Caco-2 (cell line): ENCODE measurements at regions not wholly inside any gene's neighbourhood (a gene's known extent, or its start where the extent isn't known, plus 50 kb on each side); places are given as distances from the start of the nearest gene placed in this dataset.

Experiments
- BruUV-seq: library from RNA; stranded (reverse); fragments of 400-500 nt; replicated peaks from 2 replicates; lab custom pipeline; 2021; lab: Mats Ljungman, UMichigan
- CTCF ChIA-PET: fragments of 300-600 bp; sonication (Branson Sonifier 250); formaldehyde crosslinking; loops from one replicate; lab custom pipeline; 2022; ENCODE audit warnings: antibody characterized with exemption; lab: Charles Lee
- POLR2A ChIA-PET: fragments of 300-600 bp; sonication (Branson Sonifier 250); formaldehyde crosslinking; loops from one replicate; lab custom pipeline; 2022; ENCODE audit warnings: antibody characterized with exemption; lab: Charles Lee
- DNase-seq, 2 experiments: peaks; one replicate each; pipeline versions ENCODE4 v3.0.0 to v3.0.0-alpha.2; 2020 to 2022
- H3K27me3 ChIP-seq: replicated peaks from 2 replicates; pipeline ENCODE4 v1.6.0; 2011; ENCODE audit warnings: low read length; ENCODE audit not compliant: control insufficient read depth, insufficient read depth
- H3K36me3 ChIP-seq: 2 replicates; pipeline ENCODE4 v1.5.1; 2011; ENCODE audit warnings: low read length; ENCODE audit not compliant: control insufficient read depth, insufficient read depth
- H3K4me1 ChIP-seq: fragments of 250-450 bp; sonication (Bioruptor Pico); 2 replicates; pipeline ENCODE4 v1.5.1; 2020; ENCODE audit warnings: mild to moderate bottlenecking
- H3K4me3 ChIP-seq: 2 replicates; pipeline ENCODE4 v1.5.1; 2011; ENCODE audit warnings: low read depth, mild to moderate bottlenecking, control low read depth, low read length
- H3K9me3 ChIP-seq: fragments of 250-450 bp; sonication (Bioruptor Pico); 2 replicates; pipeline ENCODE4 v1.5.1; 2020; ENCODE audit warnings: mild to moderate bottlenecking, moderate library complexity
- H3K27ac Mint-ChIP-seq: one replicate; pipeline ENCODE4 v1.8.0; 2022; ENCODE audit warnings: mixed read lengths; ENCODE audit not compliant: unreplicated experiment
- H3K27me3 Mint-ChIP-seq: one replicate; pipeline ENCODE4 v1.8.0; 2022; ENCODE audit warnings: mixed read lengths; ENCODE audit not compliant: insufficient read depth, unreplicated experiment
- H3K36me3 Mint-ChIP-seq: one replicate; pipeline ENCODE4 v1.8.0; 2022; ENCODE audit warnings: mild to moderate bottlenecking, mixed read lengths; ENCODE audit not compliant: insufficient read depth, unreplicated experiment
- H3K4me1 Mint-ChIP-seq: one replicate; pipeline ENCODE4 v1.8.0; 2022; ENCODE audit warnings: low read depth, mixed read lengths; ENCODE audit not compliant: unreplicated experiment
- H3K4me3 Mint-ChIP-seq: one replicate; pipeline ENCODE4 v1.8.0; 2022; ENCODE audit warnings: mild to moderate bottlenecking, moderate library complexity, mixed read lengths; ENCODE audit not compliant: unreplicated experiment
- H3K9me3 Mint-ChIP-seq: one replicate; pipeline ENCODE4 v1.8.0; 2022; ENCODE audit warnings: mixed read lengths; ENCODE audit not compliant: unreplicated experiment
- CTCF ChIP-seq, 2 experiments: fragments of 200-600 bp in 1 of 2; IDR thresholded peaks; 1 replicate in 1 of 2; 2 replicates in 1 of 2; pipeline versions ENCODE4 v1.5.1 to v1.8.0; 2011 to 2022; ENCODE audit warnings: antibody characterized with exemption in 1 of 2, control low read depth in 1 of 2, inconsistent platforms in 1 of 2, low read depth in 1 of 2, low read length in 1 of 2, mild to moderate bottlenecking in 1 of 2, moderate library complexity in 1 of 2; ENCODE audit not compliant: insufficient read depth in 1 of 2, severe bottlenecking in 1 of 2, unreplicated experiment in 1 of 2
- intact Hi-C: fragments of 100-400 bp; cut with micrococcal nuclease; formaldehyde crosslinking; loops from one replicate; pipeline ENCODE4 v1.10.0; 2022; ENCODE audit not compliant: unreplicated experiment

GRCh38 chr9:87148331-87149104, 201.2 kb upstream of the GAS1 start:
- no TSS peak for BruUV-seq
- H3K4me3 Mint-ChIP-seq, result peak overlapping the region; percentile 69
- Histone ChIP-seq H3K36me3 (no peaks in the 10 kb centered on the region), H3K9me3 (no peaks in the 10 kb centered on the region), H3K27me3 (no peaks in the 10 kb centered on the region), H3K4me1 (no peaks in the 10 kb centered on the region), H3K4me3 (no peak overlapping the region)
- CTCF ChIA-PET, result no interaction called here
- no peaks in the 10 kb centered on the region for H3K4me1 Mint-ChIP-seq
- H3K36me3 Mint-ChIP-seq, result no peaks in the 10 kb centered on the region
- POLR2A ChIA-PET, result no interaction called here
- H3K27ac Mint-ChIP-seq, result peak overlapping the region; percentile 76
- no peaks in the 10 kb centered on the region for H3K9me3 Mint-ChIP-seq
- H3K27me3 Mint-ChIP-seq, result peaks cover 6% of the 10 kb centered on the region
- no peak for DNase-seq
- no peak for TF ChIP-seq CTCF (IDR thresholded peaks at IDR 0.05; ENCODE audit: insufficient read depth in 1 of 2, low read depth in 1 of 2, low read length in 1 of 2, severe bottlenecking in 1 of 2, unreplicated experiment in 1 of 2)
- intact Hi-C loops, result no loop called here

- no peak overlapping the region for H3K27ac Mint-ChIP-seq
- H3K4me3 Mint-ChIP-seq, result no peak overlapping the region
- ChIA-PET CTCF (no interaction called here), POLR2A (no interaction called here)
- H3K27me3 ChIP-seq, result no peaks in the 10 kb centered on the region
- H3K9me3 ChIP-seq, result no peaks in the 10 kb centered on the region
- BruUV-seq, result no TSS peak
- H3K4me1 ChIP-seq, result no peaks in the 10 kb centered on the region
- DNase-seq, result no peak
- TF ChIP-seq CTCF (IDR thresholded peaks at IDR 0.05; ENCODE audit: insufficient read depth in 1 of 2, low read depth in 1 of 2, low read length in 1 of 2, severe bottlenecking in 1 of 2, unreplicated experiment in 1 of 2), result no peak
- H3K36me3 ChIP-seq, result no peaks in the 10 kb centered on the region
- H3K27me3 Mint-ChIP-seq, result peaks cover 2% of the 10 kb centered on the region
- H3K4me1 Mint-ChIP-seq, result no peaks in the 10 kb centered on the region
- intact Hi-C loops, result no loop called here
- H3K36me3 Mint-ChIP-seq, result no peaks in the 10 kb centered on the region
- no peaks in the 10 kb centered on the region for H3K9me3 Mint-ChIP-seq
- H3K4me3 ChIP-seq, result no peak overlapping the region
Observed at GRCh38 chr9:87149799-87150198, 202.5 kb upstream of the GAS1 start.

GRCh38 chr9:87152256-87152655, 204.9 kb upstream of the GAS1 start:
- no peak overlapping the region for H3K4me3 Mint-ChIP-seq
- H3K27me3 Mint-ChIP-seq, result peaks cover 7% of the 10 kb centered on the region
- H3K27ac Mint-ChIP-seq, result no peak overlapping the region
- POLR2A ChIA-PET, result no interaction called here
- no TSS peak for BruUV-seq
- intact Hi-C loops, result no loop called here
- Histone ChIP-seq H3K4me1 (no peaks in the 10 kb centered on the region), H3K9me3 (no peaks in the 10 kb centered on the region), H3K27me3 (no peaks in the 10 kb centered on the region), H3K36me3 (no peaks in the 10 kb centered on the region), H3K4me3 (no peak overlapping the region)
- no peaks in the 10 kb centered on the region for H3K4me1 Mint-ChIP-seq
- no peak for TF ChIP-seq CTCF (IDR thresholded peaks at IDR 0.05; ENCODE audit: insufficient read depth in 1 of 2, low read depth in 1 of 2, low read length in 1 of 2, severe bottlenecking in 1 of 2, unreplicated experiment in 1 of 2)
- no peaks in the 10 kb centered on the region for H3K9me3 Mint-ChIP-seq
- CTCF ChIA-PET, result no interaction called here
- H3K36me3 Mint-ChIP-seq, result no peaks in the 10 kb centered on the region
- no peak for DNase-seq
